ENCODE measurements at regions not wholly inside any gene's neighbourhood (a gene's known extent, or its start where the extent isn't known, plus 50 kb on each side); places are given as distances from the start of the nearest gene placed in this dataset.

DNA sequence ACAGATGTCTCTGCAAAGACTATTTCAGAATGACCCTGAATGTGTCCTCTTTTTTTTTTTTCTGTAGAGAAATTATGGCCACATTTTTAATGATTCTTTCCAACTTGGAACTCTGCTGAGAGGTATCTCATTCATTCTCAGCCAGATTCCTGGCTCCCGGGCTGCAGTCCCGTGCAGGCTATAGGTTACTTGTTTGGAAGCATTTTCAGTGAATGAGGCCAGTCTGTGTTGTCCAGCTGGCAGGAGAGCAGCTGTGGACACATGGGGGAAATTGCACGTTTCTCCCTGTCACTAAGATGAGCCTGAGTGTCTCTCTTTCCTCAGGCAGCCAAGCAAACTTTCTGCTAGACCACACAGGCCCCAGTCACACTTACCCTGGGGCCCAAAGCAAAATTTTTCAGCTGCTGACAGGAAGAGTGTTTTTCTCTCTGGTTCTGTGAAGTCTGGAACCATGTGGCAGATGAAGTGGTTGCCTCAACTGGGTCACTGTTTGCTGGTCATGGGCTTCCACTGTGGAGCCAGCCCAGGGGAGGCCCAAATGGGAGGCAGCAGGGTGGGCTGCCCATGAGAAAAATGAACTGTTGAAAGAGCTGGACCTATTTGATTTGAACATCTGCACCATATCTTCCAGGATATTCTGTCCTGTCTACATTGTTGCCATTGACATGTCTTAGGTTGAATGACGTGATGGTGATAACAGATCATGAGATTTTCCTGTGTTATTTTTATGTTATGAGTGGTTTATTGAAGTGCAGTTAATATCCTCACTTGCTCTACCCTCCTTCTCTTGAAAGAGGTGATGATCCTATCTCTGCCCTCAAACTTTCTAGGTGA lies 431.2 kb downstream of the LPIN1 start:
- DNase-seq = no peak

DNA sequence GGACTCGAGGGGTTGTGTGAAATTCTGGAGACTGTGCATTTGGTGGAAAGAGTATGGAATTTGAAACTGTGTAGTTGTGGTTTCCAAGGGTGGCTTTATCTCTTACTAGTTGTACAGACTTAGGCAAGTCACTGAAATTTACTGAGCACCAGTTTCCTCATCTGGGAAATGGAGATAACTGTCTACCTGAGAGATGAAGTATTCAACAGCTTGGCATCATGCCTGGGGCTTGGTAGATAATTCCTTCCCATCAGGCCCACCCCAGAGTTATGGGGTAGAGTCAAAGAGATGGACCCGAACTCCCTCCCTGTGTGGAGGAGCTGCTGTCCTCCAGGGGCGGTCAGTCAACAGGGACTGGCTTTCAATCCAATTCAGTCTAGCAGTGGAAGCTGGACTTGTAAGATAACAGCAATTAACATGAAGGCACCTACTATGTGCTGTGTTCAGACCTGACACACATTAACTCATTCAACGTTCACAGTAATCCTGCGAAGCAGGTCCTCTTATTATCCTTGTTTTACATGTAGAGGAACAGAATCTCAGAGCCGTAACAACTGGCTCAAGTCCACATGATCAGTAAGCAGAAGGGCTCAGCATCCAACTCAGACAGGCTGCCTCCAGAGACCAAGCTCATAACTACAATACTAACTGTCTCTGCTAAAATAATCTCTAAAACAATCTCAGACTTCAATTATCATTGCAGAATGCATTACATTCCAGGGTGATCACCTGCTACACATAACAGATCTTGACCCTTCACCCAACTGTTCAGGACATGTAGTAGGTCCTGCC lies 432.1 kb downstream of the LPIN1 start:
- DNase-seq = no peak

DNA sequence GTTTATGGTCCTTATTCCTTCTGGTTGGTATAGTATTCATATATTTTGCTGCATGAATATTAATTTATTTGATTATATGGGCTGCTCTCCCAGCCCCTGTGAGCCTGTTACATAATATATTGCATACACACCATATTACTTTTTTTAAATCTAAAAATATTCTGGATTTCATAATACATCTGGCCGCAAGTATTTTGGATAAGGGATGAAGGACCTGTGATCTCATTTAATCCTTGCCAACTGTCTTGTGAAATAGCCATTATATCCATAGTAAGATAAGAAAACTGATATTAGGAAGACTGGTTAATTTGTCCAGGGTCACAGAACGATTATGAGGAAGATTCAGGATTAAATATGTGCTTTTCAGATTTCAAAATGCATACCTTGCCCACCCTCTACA lies 433.6 kb downstream of the LPIN1 start:
- DNase-seq = no peak

DNA sequence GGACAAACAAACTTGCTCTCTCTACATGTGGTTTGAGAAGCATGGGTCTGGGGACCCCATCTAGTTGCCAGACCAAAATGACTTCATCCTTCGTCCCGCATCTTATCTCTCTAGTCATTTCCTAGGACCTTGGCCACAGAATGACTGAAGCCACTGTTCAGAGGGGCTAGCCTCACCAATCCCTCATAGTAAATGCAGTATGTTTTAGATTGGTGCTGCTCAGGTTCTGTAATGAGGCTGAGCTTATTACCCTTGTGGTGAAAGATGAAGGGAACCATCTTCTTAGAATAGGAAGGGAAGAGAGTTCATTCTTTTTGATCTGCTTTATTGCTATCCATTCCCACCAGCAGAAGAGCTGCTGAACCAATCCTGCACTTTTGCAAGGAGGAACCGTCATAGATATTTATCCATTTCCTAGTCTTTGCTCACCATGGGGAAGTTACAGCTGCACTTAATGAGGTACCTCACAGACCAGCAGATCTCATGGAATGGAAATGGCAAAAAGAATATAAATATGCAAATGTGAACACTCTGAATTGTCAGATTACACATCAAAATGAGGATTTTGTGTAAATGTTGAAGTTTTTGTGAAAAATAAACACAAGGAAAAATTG lies 436.7 kb downstream of the LPIN1 start:
- DNase-seq = no peak

DNA sequence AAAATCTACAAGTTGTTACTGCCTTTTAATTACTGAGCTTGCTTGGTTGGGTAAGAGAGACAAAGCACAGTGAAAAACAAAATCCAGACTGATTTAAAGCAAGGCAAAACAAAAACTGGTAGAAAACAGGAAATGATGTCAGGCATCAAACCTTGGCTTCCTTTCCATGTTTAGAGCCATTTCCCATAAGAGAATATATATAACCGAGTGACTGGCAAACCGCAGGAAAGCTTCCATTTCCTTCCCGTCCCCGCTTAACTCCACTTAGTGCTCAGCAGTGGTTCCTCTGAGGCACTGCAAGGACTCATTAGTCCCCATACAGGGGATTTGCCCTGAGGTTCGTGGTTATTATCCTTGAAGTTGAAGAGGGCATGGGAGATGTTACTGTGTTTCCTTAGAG lies 446.3 kb downstream of the LPIN1 start:
- DNase-seq = no peak

DNA sequence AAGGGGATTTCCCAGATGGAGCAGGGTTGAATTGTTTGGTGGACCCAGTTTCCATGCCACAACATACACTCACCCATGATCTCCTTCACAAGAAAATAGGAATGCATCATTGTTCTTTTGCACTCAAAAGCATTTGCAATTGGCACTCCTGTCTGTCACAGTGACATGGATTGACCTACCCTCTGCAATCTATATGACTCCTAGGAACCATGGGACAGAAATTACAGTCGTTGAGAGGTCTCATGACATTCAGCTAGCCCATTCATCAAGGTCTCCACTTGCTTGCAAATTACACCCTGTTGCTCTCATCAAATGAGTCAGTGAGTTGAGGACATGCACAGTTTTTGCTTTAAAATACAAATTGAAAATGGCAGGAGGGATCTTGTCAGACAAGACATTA lies 448.5 kb downstream of the LPIN1 start:
- DNase-seq = no peak

DNA sequence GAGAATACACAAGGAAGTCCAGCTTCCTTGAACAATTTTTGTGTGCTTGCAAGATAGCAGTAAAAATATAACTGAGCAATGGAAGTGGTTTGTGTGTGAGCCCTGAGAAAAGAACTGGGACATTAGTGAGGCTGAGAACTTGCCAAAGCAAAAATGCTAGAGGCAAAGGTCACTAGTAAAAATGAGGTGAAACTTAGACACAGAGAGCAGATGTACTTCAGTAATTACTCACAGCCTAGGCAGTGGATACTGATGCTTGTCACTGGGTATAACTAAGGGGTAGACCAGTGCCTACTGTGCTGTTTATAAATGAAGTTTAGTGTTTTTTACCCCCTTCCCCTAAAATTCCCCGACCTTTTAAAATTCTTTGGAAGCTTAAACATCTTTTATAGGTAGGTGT lies 450.1 kb downstream of the LPIN1 start:
- no peak for DNase-seq

DNA sequence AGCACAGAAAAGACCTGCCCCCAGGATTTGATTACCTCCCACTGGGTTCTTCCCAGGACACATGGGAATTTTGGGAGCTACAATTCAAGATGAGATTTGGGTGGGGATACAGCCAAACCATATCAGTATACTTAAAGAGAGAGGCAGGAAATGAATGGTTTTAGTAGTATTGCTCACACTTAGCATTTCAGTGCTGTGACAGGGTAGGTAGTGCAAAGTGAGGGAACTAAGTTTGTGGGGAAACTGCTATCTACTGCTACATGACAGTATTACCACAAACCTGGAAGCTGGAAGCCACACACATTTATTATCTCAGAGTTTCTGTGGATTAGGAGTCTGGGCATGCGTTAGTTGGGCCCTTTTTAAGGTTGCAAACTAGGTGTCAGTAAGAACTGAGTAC lies 450.7 kb downstream of the LPIN1 start:
- no peak for DNase-seq

DNA sequence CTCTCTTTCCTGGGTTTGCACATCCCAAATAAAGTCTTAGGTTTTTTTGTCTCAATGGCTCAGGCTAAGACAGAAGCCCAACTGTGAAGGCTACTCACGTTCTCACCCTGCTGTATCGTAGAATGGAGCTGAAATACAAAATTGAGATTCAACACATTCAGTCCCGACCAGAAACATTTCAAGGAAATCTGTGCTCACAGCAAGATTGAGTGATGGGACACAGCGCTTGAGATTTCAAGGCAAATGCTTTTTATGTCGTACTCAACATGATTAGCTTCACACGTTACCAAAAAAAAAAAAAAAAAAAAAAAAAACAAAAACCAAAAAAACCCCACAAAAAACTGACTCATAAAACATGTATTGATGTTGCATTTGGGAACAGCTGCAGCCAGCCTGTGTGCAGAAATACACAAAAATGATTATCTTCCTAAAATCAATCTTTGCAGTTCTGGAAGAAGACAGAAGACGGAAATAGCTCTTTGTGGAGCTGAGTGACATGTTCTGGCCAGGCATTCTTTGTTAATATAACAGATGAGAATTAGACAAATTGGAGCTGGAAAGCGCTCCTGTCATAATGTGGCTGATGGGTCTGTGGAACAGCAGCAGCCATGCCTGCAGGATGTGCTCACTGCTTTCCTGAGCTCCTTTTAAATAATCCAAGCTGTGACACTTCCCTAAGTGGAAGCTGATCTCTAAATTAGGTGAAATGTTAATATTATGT lies 453.2 kb downstream of the LPIN1 start:
- DNase-seq = no peak

DNA sequence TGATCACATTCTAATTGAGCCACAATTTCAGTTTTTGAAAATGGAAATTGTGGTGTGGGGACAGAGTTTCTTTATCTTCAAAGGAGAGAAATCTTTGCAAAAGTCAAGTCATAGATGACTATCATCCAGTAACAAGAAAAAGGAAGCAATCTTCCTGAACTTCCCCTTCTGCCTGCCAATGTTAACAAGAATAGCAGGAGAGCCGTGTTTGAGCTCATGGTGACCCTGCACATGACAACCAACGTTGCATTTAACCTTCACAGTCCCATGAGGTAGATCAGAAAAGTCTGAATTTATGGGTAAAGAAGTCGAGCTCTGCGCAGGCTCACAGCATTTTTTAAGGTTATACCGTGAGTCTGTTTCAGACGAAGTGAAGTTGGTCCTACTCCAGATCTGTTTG lies 454.9 kb downstream of the LPIN1 start:
- DNase-seq = no peak

DNA sequence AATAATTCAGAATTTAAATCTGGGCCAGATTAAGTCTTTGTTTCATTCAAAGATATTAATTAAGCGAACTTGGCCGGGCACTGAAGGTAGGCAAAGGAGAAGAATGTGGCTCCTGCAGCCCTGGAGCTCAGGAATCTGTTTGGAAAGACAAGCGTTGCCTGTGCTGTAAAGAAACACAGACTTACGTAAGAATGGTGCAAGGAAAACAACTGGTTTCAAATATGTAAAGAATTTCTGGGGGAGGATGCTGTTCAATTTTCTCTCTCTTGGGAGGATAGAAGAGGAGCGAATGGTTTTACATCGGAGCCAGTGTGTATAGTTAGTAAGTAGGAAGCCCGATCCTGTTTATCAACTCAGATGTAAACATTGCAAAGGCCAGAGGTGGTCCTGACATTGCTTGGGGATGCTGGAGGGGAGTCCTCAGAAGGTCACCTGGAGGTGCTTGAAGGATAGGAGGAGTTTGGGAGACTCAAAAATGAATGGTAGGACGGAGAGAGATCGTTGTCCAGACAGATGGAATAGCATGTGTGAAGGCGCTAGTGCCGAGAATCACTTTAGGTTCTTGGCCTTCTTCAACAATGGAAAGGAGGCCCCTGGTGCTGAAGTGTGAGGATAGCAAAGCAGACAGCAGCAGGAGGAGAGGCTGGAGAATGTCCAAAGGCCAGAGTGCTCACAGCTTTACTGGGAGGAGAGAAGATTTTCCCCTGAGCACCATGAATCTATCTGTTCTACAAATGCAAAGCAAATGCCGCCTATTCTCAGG lies 456.1 kb downstream of the LPIN1 start:
- no peak for DNase-seq

DNA sequence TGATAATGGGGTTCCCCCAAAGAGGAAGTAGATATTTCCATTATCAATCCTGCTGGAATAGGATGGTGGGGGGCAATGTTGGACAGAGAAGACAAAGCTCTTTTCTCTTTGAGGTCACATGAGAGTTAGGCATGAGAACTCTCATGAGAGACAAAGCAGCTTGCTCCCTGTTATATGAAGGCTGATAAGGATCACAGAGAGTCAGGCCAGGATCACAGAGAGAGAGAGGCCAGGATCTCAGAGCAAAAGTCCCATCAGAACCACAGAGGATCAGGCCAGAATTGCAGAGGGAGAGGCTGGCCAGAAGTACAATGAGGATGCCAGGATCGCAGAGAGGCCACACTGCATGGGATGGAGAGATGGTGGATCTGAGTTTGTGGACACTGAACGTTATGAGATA lies 457.1 kb downstream of the LPIN1 start:
- DNase-seq = no peak

DNA sequence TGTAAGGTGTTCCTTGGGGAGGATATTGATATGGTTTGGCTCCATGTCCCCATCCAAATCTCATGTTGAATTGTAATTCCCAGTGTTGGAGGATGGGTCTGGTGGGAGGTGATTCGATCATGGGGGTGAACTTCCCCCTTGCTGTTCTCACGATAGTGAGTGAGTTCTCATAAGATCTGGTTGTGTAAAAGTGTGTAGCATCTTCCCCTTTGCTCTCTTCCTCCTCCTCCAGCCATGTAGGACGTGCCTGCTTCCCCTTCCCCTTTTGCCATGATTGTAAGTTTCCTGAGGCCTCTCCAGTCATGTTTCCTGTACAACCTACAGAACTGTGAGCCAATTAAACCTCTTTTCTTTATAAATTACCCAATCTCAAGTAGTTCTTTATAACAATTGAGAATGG lies 458.7 kb downstream of the LPIN1 start:
- no peak for DNase-seq

DNA sequence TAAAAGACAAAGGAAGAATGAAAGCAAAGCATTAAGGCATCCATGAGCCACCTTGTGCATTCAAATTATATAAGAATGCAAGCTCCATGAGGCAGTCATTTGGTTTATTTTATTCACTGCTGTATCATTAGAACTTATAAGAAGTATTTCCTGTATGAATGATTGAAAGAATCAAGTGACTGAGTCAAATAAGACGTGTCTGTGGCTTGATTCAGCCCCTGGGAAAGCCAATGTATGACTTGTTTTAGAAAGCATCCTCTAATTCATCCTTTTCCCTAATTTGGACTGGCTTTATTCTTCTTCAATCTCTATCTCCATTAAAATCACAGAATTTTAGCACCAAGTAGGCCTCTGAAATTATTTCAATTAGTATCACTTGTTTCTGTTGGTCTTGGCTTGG lies 461.1 kb downstream of the LPIN1 start:
- no peak for DNase-seq

DNA sequence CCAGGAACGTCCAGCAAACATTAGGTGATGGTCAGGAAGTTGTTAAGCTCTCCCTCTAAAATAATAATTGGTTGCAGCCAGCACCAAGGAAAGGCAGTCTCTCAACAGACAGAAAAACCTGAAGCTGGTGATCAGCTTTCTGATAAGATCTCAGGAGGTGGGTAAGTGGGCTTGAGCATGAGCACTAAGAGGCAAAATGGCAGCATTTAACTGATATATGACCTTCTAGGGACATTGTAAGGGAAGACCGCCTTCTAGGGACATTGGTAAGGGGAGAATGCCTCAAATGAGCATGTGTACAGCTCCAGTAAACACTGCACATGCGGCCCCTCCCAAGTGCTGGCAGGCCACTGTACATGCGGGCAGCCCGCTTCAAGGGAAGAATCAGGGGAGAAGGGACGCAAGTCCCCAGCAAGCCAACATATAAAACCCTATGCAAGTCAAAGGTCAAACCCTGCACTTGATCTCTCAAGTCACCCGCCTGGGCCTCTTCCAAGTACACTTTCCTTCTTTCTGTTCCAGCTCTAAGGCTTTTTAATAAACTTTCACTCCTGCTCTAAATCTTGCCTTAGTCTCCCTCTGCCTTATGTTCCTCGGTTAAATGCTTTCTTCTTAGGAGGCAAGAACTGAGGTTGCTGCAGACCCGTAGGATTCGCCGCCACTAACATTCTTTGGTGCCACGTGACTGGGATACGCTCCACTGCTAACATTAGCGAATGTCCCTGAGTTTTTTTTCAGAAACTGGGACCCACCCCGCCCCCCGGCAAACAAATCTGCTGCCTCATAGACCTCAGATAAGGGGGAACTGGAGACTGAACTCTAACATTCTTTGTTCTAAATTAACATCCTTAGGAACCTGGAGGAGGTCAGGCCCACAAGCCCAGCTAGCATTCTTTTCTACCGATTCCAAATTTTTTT lies 463.8 kb downstream of the LPIN1 start:
- DNase-seq = no peak

DNA sequence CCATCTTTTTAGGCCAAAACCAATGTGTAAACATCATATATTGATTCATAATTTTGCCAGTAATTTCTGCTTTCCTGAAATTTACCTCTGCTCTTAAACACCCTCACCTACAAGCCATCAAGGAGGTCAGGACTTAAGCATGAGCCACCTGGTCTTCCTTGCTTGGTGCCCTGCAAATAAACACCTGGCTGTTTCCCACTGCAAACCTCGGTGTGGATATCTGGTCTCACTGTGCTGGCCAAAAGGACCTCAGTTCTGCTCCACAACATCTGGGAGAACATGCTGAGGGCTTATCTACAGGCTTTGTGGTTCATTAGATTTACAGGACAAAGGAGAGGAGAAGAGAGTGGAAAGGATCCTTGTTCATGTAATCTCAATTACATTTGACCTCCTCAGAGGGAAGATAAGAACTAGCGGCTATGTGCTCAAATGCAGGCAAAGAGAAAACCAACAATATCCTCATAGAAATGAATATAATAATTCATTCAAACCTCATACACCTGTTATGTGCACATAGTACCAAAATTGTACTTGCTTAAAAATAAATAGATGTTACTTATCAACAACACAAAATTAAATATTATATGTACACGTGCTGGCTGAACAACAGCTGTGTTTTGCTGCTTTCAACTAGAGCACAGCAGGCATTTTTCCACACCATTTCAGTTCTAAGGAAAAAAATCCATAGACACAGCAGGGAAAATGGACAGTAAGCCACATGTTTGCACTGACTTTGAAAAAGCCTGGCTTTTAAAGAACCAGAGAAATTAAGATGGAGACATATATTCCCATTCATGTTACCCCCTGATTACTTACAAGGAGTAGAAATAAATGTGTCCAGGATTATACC lies 465.1 kb downstream of the LPIN1 start:
- no peak for DNase-seq

DNA sequence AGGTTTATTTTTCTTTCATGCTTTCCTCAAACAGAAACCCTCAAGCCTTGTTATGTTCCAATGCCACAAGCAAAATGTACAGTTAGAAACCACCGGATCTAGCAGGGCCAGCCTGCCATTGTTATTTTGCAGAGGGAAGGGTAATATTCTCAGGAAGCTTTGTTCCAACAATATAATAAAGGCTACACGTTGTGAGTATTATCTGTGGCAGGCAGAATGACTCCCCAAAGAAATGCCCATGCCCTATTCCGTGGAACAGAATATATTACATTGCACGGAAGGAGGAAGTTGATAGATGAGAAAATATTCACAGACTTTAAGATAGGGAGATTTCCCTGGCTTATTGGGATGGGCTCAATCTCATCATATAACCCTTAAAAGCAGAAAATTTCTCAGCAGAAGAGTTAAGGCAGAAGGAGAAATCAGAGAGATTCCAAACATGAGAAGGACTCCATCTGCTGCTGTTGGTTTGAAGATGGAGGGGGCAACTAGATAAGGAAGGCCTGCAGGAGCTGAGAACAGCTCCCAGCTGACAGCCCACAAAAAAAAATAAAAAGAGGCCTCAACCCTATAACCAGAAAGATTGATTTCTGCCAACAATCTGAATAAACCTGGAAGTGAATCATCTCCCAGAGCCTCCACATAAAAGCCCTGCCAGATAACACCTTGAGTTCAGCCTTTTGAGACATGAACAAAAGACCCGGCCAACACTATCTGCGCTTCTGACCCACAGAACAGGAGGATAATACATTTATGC lies 466.6 kb downstream of the LPIN1 start:
- DNase-seq = no peak

DNA sequence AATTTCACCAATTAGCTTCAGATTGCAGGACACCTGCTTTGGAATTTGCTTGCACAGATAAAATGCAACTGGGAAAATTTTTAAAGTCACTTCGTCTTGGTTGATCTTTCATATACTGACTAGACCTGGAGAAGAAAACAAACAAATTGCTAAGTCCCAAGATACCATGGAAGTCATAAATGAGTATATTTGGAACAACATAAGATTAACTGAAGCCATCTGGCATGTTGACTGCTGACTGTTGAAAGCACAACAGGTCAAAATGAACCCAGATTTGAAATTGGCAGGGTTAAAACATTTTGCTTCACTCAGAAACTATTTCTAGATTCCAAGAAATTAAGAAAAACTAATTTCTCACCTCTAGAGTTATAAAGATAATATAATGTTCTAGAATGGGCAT lies 470.7 kb downstream of the LPIN1 start:
- DNase-seq = no peak

DNA sequence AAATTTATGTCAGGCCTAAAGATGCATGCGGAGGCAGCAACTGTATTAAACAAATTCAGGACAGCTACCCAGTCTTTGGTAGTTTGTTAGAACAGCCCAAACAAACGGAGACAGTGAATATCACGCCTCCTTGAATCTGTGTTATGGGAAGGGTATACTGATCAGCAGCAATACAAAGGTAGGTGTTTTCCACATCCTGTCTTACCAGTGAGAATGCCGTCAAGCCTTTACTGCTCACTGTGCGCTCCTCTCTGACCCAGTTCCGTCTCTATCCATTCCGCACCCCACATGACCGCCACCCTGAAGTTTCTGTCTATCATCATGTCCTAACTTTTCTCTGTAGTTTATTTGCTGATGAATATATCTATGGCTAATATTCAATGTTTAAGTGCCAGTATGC lies 473.3 kb downstream of the LPIN1 start:
- DNase-seq = no peak

DNA sequence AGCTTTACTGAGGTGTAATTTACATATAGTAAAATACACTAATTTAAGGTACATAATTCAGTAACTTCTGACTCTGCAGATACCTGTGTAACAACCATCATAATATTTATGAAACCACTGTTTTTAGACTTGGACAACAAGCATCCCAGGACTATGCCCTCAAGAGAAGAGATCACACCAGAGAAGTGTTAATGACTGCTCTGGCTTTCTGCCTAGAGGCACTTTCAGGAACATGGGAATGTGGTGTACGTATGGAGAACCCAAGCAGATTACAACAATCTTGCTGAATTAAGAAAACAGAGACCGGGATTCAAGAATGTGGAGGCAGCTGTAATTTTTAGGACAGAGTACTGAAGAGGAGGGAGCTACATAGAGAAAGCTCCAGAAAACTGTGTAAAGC lies 475.2 kb downstream of the LPIN1 start:
- DNase-seq = no peak

Data from stimulated activated CD4-positive, alpha-beta T cell treated with anti-CD3 and anti-CD28 coated beads, Interleukin-12 subunit alpha, Interleukin-12 subunit beta, amount 100 ng/mL, for 4 hours (primary cell).